ENCODE measurements at regions not wholly inside any gene's neighbourhood (a gene's known extent, or its start where the extent isn't known, plus 50 kb on each side); places are given as distances from the start of the nearest gene placed in this dataset.

DNA sequence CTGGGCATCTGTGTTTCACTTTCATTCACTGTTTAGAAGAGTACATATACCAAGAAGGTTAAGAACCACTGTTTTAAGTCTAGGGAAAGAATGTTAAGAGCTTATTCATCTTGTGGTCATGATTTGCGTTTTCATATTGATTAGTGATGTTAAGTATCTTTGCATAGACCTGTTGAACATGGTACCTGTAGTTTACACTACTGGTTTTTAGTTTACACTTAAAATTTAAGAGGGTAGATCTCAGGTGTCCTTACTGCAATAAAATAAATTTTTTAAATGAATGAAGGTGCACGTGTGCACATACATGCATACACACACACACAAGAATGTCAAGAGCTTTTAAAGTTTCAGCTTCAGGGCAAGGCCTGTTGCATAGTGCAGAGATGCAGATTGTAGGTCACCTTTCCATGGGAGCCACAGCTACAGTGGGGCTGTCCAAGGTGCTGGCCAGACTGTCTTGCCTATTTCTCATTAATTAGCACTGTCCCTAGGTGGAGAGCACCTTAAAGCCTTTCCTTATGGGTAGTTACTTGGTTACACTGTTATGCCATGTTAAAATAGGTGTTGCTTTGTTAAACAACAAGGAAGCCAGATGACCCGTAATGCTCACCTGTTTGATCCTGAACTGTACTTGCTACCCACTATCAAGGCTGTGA is 543.0 kb upstream of the DAB1 start:
- no peak for TF ChIP-seq CTCF (conservative IDR thresholded peaks at IDR 0.05; ENCODE audit: low read depth, low read length)
- no peak for TF ChIP-seq EZH2 (IDR thresholded peaks at IDR 0.05; ENCODE audit: borderline replicate concordance, low read depth, low read length, poor library complexity, severe bottlenecking)
